OCI-LY1 (cell line): ENCODE measurements at regions not wholly inside any gene's neighbourhood (a gene's known extent, or its start where the extent isn't known, plus 50 kb on each side); places are given as distances from the start of the nearest gene placed in this dataset.

Source experiments
- EZH2 ChIP-seq: fragments of 200-600 bp; sonication (generic), shearing (Covaris generic); IDR thresholded peaks from 2 replicates; pipeline ENCODE4 v1.8.0; 2017; ENCODE audit warnings: borderline replicate concordance, mixed run types, mild to moderate bottlenecking, antibody characterized with exemption, low read length, moderate library complexity, mixed read lengths
- TF ChIP-seq, protein P1 (sequence below): fragments of 200-600 bp; sonication (generic), shearing (Covaris generic); IDR thresholded peaks from 2 replicates; pipeline ENCODE4 v1.5.1; 2017; ENCODE audit warnings: mild to moderate bottlenecking, antibody characterized with exemption, low read length, moderate library complexity, mixed read lengths

DNA sequence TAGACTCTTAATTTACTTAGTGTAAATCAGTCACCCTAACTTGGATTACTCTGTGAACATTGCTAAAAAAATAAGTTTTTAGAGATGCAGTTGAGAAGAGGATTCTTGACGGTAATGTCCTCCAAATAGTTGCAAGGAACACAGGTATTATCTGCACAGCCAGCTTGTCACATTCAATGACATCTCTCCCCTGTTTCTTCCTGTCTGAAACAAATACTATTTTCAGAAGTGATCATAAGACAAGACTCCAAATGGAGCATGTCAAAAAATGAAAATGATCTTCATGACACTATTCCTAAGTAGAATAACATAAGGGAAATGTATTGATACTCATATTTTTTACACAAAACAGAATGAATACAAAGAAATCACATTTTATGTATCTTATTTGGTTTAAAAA lies 227.9 kb upstream of the CHD1 start:
- no peak for TF ChIP-seq EZH2
- TF ChIP-seq, protein P1, sequence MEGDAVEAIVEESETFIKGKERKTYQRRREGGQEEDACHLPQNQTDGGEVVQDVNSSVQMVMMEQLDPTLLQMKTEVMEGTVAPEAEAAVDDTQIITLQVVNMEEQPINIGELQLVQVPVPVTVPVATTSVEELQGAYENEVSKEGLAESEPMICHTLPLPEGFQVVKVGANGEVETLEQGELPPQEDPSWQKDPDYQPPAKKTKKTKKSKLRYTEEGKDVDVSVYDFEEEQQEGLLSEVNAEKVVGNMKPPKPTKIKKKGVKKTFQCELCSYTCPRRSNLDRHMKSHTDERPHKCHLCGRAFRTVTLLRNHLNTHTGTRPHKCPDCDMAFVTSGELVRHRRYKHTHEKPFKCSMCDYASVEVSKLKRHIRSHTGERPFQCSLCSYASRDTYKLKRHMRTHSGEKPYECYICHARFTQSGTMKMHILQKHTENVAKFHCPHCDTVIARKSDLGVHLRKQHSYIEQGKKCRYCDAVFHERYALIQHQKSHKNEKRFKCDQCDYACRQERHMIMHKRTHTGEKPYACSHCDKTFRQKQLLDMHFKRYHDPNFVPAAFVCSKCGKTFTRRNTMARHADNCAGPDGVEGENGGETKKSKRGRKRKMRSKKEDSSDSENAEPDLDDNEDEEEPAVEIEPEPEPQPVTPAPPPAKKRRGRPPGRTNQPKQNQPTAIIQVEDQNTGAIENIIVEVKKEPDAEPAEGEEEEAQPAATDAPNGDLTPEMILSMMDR = no peak
